OCI-LY7 (cell line): ENCODE measurements at regions not wholly inside any gene's neighbourhood (a gene's known extent, or its start where the extent isn't known, plus 50 kb on each side); places are given as distances from the start of the nearest gene placed in this dataset.

Experiments
- BruUV-seq: library from RNA; stranded (reverse); fragments of 400-500 nt; replicated peaks from 2 replicates; lab custom pipeline; 2021; lab: Mats Ljungman, UMichigan
- CTCF ChIA-PET: fragments of 300-600 bp; sonication (Branson Sonifier 250); formaldehyde crosslinking; loops from one replicate; lab custom pipeline; 2022; ENCODE audit warnings: antibody characterized with exemption; ENCODE audit not compliant: unreplicated experiment; lab: Charles Lee
- POLR2A ChIA-PET: fragments of 300-600 bp; sonication (Branson Sonifier 250); formaldehyde crosslinking; loops from one replicate; lab custom pipeline; 2022; ENCODE audit warnings: antibody characterized with exemption; lab: Charles Lee
- DNase-seq: peaks from one replicate; pipeline ENCODE4 v3.0.0-alpha.2; 2015; ENCODE audit warnings: low spot score
- H2AFZ ChIP-seq: fragments of 200-600 bp; sonication (generic), shearing (Covaris generic); 2 replicates; pipeline ENCODE4 v1.6.1; 2014; ENCODE audit warnings: mild to moderate bottlenecking, antibody characterized with exemption, low read length, moderate library complexity
- H3K27ac ChIP-seq: fragments of 200-600 bp; sonication (generic); 2 replicates; pipeline ENCODE4 v1.5.1; 2014; ENCODE audit warnings: mixed run types, low read depth, mild to moderate bottlenecking, moderate library complexity, low read length, inconsistent platforms; ENCODE audit not compliant: poor library complexity, severe bottlenecking
- H3K36me3 ChIP-seq: fragments of 200-600 bp; sonication (generic); 2 replicates; pipeline ENCODE4 v1.6.1; 2014; ENCODE audit warnings: mild to moderate bottlenecking, antibody characterized with exemption, low read length, moderate library complexity, mixed read lengths; ENCODE audit not compliant: insufficient read depth
- H3K4me1 ChIP-seq: fragments of 200-600 bp; sonication (generic); 2 replicates; pipeline ENCODE4 v1.5.1; 2014; ENCODE audit warnings: mild to moderate bottlenecking, low read length; ENCODE audit not compliant: insufficient read depth, poor library complexity, severe bottlenecking
- H3K4me2 ChIP-seq: fragments of 200-600 bp; sonication (generic); 2 replicates; pipeline ENCODE4 v1.6.1; 2014; ENCODE audit warnings: mild to moderate bottlenecking, low read length
- H3K4me3 ChIP-seq: fragments of 200-600 bp; sonication (generic); 2 replicates; pipeline ENCODE4 v1.5.1; 2014; ENCODE audit warnings: mild to moderate bottlenecking, low read depth, low read length; ENCODE audit not compliant: poor library complexity, severe bottlenecking
- H3K79me2 ChIP-seq: fragments of 200-600 bp; sonication (generic); 2 replicates; pipeline ENCODE4 v1.6.1; 2016; ENCODE audit warnings: low read depth, mild to moderate bottlenecking, low read length, moderate library complexity, mixed read lengths; ENCODE audit not compliant: insufficient read depth
- H3K9me2 ChIP-seq: fragments of 200-600 bp; sonication (generic); 2 replicates; pipeline ENCODE4 v1.6.1; 2016; ENCODE audit warnings: mild to moderate bottlenecking, low read length, mixed read lengths; ENCODE audit not compliant: insufficient read depth
- H3K9me3 ChIP-seq: fragments of 200-600 bp; sonication (generic); 2 replicates; pipeline ENCODE4 v1.6.1; 2014; ENCODE audit warnings: mild to moderate bottlenecking, mixed run types, low read length, mixed read lengths
- H4K20me1 ChIP-seq: fragments of 200-600 bp; sonication (generic); 2 replicates; pipeline ENCODE4 v1.6.1; 2014; ENCODE audit warnings: mild to moderate bottlenecking, antibody characterized with exemption, low read length, moderate library complexity, mixed read lengths; ENCODE audit not compliant: insufficient read depth
- CTCF ChIP-seq: fragments of 200-600 bp; sonication (generic); conservative IDR thresholded peaks from 2 replicates; pipeline ENCODE4 v1.5.1; 2014; ENCODE audit warnings: mild to moderate bottlenecking, antibody characterized with exemption, low read length, moderate library complexity, mixed read lengths
- EZH2phosphoT487 ChIP-seq: fragments of 200-600 bp; sonication (generic); IDR thresholded peaks from 2 replicates; pipeline ENCODE4 v1.6.1; 2018; ENCODE audit warnings: low read depth, borderline replicate concordance, mild to moderate bottlenecking, mixed run types, antibody characterized with exemption, low read length, moderate library complexity, mixed read lengths
- intact Hi-C: fragments of 100-400 bp; cut with micrococcal nuclease; formaldehyde crosslinking; loops from one replicate; pipeline ENCODE4 v1.10.0; 2022; ENCODE audit not compliant: unreplicated experiment

- Histone ChIP-seq H3K4me3 (no peak overlapping the region), H3K79me2 (no peaks in the 10 kb centered on the region), H3K9me2 (no peaks in the 10 kb centered on the region), H3K4me1 (no peaks in the 10 kb centered on the region), H2AFZ (no peak overlapping the region), H3K9me3 (no peaks in the 10 kb centered on the region), H4K20me1 (no peaks in the 10 kb centered on the region), H3K36me3 (no peaks in the 10 kb centered on the region), H3K4me2 (no peak overlapping the region), H3K27ac (no peak overlapping the region)
- no peak for DNase-seq
- BruUV-seq: no TSS peak
- ChIA-PET CTCF (no interaction called here), POLR2A (no interaction called here)
- intact Hi-C loops: no loop called here
- no peak for TF ChIP-seq CTCF
- TF ChIP-seq EZH2phosphoT487: no peak
Measured at GRCh38 chr17:45681706-45682105, 102.4 kb upstream of the CRHR1 start.

- no peaks in the 10 kb centered on the region for H3K79me2 ChIP-seq
- no peak overlapping the region for H2AFZ ChIP-seq
- no peaks in the 10 kb centered on the region for H3K9me3 ChIP-seq
- ChIA-PET POLR2A (no interaction called here), CTCF (no interaction called here)
- DNase-seq: no peak
- no peak overlapping the region for H3K4me2 ChIP-seq
- no peaks in the 10 kb centered on the region for H4K20me1 ChIP-seq
- no peaks in the 10 kb centered on the region for H3K4me1 ChIP-seq
- no peaks in the 10 kb centered on the region for H3K36me3 ChIP-seq
- no TSS peak for BruUV-seq
- H3K27ac ChIP-seq: no peak overlapping the region
- TF ChIP-seq EZH2phosphoT487 (no peak), CTCF (no peak)
- intact Hi-C loops: no loop called here
- no peaks in the 10 kb centered on the region for H3K9me2 ChIP-seq
- no peak overlapping the region for H3K4me3 ChIP-seq
Measured at GRCh38 chr17:45686250-45686649, 97.9 kb upstream of the CRHR1 start.

GRCh38 chr17:45687594-45687993 lies 96.5 kb upstream of the CRHR1 start:
- Histone ChIP-seq H3K79me2 (no peaks in the 10 kb centered on the region), H4K20me1 (no peaks in the 10 kb centered on the region), H3K27ac (no peak overlapping the region), H3K4me3 (no peak overlapping the region), H3K4me1 (no peaks in the 10 kb centered on the region), H3K4me2 (no peak overlapping the region), H3K9me2 (no peaks in the 10 kb centered on the region), H3K36me3 (no peaks in the 10 kb centered on the region), H3K9me3 (no peaks in the 10 kb centered on the region), H2AFZ (no peak overlapping the region)
- ChIA-PET POLR2A (no interaction called here), CTCF (no interaction called here)
- TF ChIP-seq EZH2phosphoT487 (no peak), CTCF (no peak)
- no TSS peak for BruUV-seq
- no peak for DNase-seq
- intact Hi-C loops: no loop called here
